Esophagus squamous epithelium (tissue), 4 donors: ENCODE measurements at regions not wholly inside any gene's neighbourhood (a gene's known extent, or its start where the extent isn't known, plus 50 kb on each side); places are given as distances from the start of the nearest gene placed in this dataset.
A peak's percentile ranks its signal among the peaks of the same experiment; 100 is the strongest.

Experiments used
- POLR2A ChIP-seq, 4 donors: fragments of 450-650 bp; IDR thresholded peaks; one replicate each; pipeline ENCODE4 v1.6.1; 2017; ENCODE audit warnings: antibody characterized with exemption in 4 of 4, mild to moderate bottlenecking in 4 of 4, moderate library complexity in 3 of 4
- TF ChIP-seq, protein P1 (sequence below), 6 experiments: fragments of 450-650 bp in 4 of 6; fragments of 200-600 bp in 2 of 6; sonication (generic) in 2 of 6; IDR thresholded peaks; one replicate each; pipeline ENCODE4 v1.5.1; 2016 to 2019; ENCODE audit warnings: antibody characterized with exemption in 6 of 6, mild to moderate bottlenecking in 4 of 6, moderate library complexity in 4 of 6

GRCh38 chr3:124559846-124560574, 170.2 kb upstream of the UMPS start:
- TF ChIP-seq POLR2A (IDR thresholded peaks at IDR 0.05), result no peak
- TF ChIP-seq, protein P1, sequence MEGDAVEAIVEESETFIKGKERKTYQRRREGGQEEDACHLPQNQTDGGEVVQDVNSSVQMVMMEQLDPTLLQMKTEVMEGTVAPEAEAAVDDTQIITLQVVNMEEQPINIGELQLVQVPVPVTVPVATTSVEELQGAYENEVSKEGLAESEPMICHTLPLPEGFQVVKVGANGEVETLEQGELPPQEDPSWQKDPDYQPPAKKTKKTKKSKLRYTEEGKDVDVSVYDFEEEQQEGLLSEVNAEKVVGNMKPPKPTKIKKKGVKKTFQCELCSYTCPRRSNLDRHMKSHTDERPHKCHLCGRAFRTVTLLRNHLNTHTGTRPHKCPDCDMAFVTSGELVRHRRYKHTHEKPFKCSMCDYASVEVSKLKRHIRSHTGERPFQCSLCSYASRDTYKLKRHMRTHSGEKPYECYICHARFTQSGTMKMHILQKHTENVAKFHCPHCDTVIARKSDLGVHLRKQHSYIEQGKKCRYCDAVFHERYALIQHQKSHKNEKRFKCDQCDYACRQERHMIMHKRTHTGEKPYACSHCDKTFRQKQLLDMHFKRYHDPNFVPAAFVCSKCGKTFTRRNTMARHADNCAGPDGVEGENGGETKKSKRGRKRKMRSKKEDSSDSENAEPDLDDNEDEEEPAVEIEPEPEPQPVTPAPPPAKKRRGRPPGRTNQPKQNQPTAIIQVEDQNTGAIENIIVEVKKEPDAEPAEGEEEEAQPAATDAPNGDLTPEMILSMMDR (IDR thresholded peaks at IDR 0.05), result peak; percentile 55 to 83 (median 78)
